Mesenchymal stem cell (in vitro differentiated cells and primary cell): ENCODE measurements at regions not wholly inside any gene's neighbourhood (a gene's known extent, or its start where the extent isn't known, plus 50 kb on each side); places are given as distances from the start of the nearest gene placed in this dataset.

Source experiments
- DNase-seq: peaks from one replicate; pipeline ENCODE4 v3.0.0-alpha.2; 2013
- H2AFZ ChIP-seq: one replicate; pipeline ENCODE4 v1.6.1; 2013; ENCODE audit warnings: low read depth, mild to moderate bottlenecking, control low read depth, inconsistent platforms, low read length, moderate library complexity
- H2AK5ac ChIP-seq: 2 replicates; pipeline ENCODE4 v1.6.1; 2013; ENCODE audit warnings: low read length, moderate library complexity, mild to moderate bottlenecking, inconsistent platforms; ENCODE audit not compliant: severe bottlenecking
- H2BK120ac ChIP-seq: one replicate; pipeline ENCODE4 v1.6.1; 2013; ENCODE audit warnings: low read depth, mild to moderate bottlenecking, inconsistent platforms, low read length, moderate library complexity
- H2BK12ac ChIP-seq, 2 experiments: one replicate each; pipeline ENCODE4 v1.6.1; 2013; ENCODE audit warnings: inconsistent platforms in 2 of 2, low read length in 2 of 2, mild to moderate bottlenecking in 2 of 2, moderate library complexity in 2 of 2, control low read depth in 1 of 2
- H2BK15ac ChIP-seq: one replicate; pipeline ENCODE4 v1.6.1; 2013; ENCODE audit warnings: mild to moderate bottlenecking, low read depth, inconsistent platforms; ENCODE audit not compliant: poor library complexity, severe bottlenecking
- H2BK5ac ChIP-seq: 2 replicates; pipeline ENCODE4 v1.6.1; 2013; ENCODE audit warnings: low read depth, mild to moderate bottlenecking, low read length, control low read depth, inconsistent platforms; ENCODE audit not compliant: poor library complexity, severe bottlenecking
- H3K14ac ChIP-seq, 2 experiments: one replicate each; pipeline ENCODE4 v1.6.1; 2013; ENCODE audit warnings: inconsistent platforms in 2 of 2, low read length in 2 of 2, control low read depth in 1 of 2, mild to moderate bottlenecking in 1 of 2, moderate library complexity in 1 of 2
- H3K18ac ChIP-seq, 2 experiments: one replicate each; pipeline ENCODE4 v1.6.1; 2013; ENCODE audit warnings: inconsistent platforms in 2 of 2, low read length in 2 of 2, control low read depth in 1 of 2, low read depth in 1 of 2, mild to moderate bottlenecking in 1 of 2
- H3K23ac ChIP-seq, 2 experiments: one replicate each; pipeline ENCODE4 v1.6.1; 2013; ENCODE audit warnings: inconsistent platforms in 2 of 2, low read length in 2 of 2, mild to moderate bottlenecking in 2 of 2, moderate library complexity in 2 of 2, control low read depth in 1 of 2
- H3K27ac ChIP-seq: 2 replicates; pipeline ENCODE4 v1.5.1; 2013; ENCODE audit warnings: mild to moderate bottlenecking, moderate library complexity, low read length, control low read depth, inconsistent platforms; ENCODE audit not compliant: poor library complexity, severe bottlenecking
- H3K27me3 ChIP-seq, 2 experiments: 2 replicates each; pipeline versions ENCODE4 v1.6.1 to v1.7.0; 2013; ENCODE audit warnings: low read length in 2 of 2, mild to moderate bottlenecking in 2 of 2, moderate library complexity in 2 of 2, control low read depth in 1 of 2, inconsistent platforms in 1 of 2; ENCODE audit not compliant: control insufficient read depth in 1 of 2, insufficient read depth in 1 of 2
- H3K36me3 ChIP-seq, 2 experiments: 2 replicates each; pipeline versions ENCODE4 v1.6.1 to v1.7.0; 2013; ENCODE audit warnings: low read length in 2 of 2, control low read depth in 1 of 2, inconsistent platforms in 1 of 2, low read depth in 1 of 2, mild to moderate bottlenecking in 1 of 2; ENCODE audit not compliant: insufficient read depth in 2 of 2, control insufficient read depth in 1 of 2
- H3K4ac ChIP-seq, 2 experiments: one replicate each; pipeline ENCODE4 v1.6.1; 2013; ENCODE audit warnings: inconsistent platforms in 2 of 2, low read length in 2 of 2, mild to moderate bottlenecking in 2 of 2, moderate library complexity in 2 of 2, control low read depth in 1 of 2, low read depth in 1 of 2
- H3K4me1 ChIP-seq: 2 replicates; pipeline ENCODE4 v1.6.1; 2013; ENCODE audit warnings: low read depth, low read length, control low read depth; ENCODE audit not compliant: control insufficient read depth, insufficient read depth
- H3K4me2 ChIP-seq: 2 replicates; pipeline ENCODE4 v1.6.1; 2013; ENCODE audit warnings: low read length, mild to moderate bottlenecking, inconsistent platforms; ENCODE audit not compliant: poor library complexity, severe bottlenecking
- H3K4me3 ChIP-seq, 2 experiments: 2 replicates each; pipeline versions ENCODE4 v1.5.1 to v1.7.0; 2013; ENCODE audit warnings: low read length in 2 of 2, mild to moderate bottlenecking in 2 of 2, control low read depth in 1 of 2, low read depth in 1 of 2; ENCODE audit not compliant: insufficient read depth in 1 of 2
- H3K79me1 ChIP-seq: replicated peaks from 2 replicates; pipeline ENCODE4 v1.6.1; 2013; ENCODE audit warnings: mild to moderate bottlenecking, control low read depth, low read length, inconsistent platforms; ENCODE audit not compliant: poor library complexity, severe bottlenecking
- H3K9ac ChIP-seq: 2 replicates; pipeline ENCODE4 v1.7.0; 2013; ENCODE audit warnings: mild to moderate bottlenecking, low read length, moderate library complexity
- H3K9me3 ChIP-seq: 2 replicates; pipeline ENCODE4 v1.7.0; 2013; ENCODE audit warnings: mild to moderate bottlenecking, low read length; ENCODE audit not compliant: control insufficient read depth
- H4K8ac ChIP-seq: one replicate; pipeline ENCODE4 v1.6.1; 2013; ENCODE audit warnings: inconsistent platforms, mild to moderate bottlenecking, low read length, moderate library complexity
- H4K91ac ChIP-seq: one replicate; pipeline ENCODE4 v1.6.1; 2013; ENCODE audit warnings: mild to moderate bottlenecking, low read length, inconsistent platforms
- WGBS: methylation state at CpG from one replicate; pipeline ENCODE4 v1.1.7; 2013; ENCODE audit warnings: mixed read lengths; 5-methylcytosine and 5-hydroxymethylcytosine counted together

- Histone ChIP-seq H3K4me3 (no peak overlapping the region), H4K8ac (no peak overlapping the region), H3K9ac (no peak overlapping the region), H3K27me3 (no peaks in the 10 kb centered on the region), H3K9me3 (no peaks in the 10 kb centered on the region), H3K14ac (no peak overlapping the region), H3K18ac (no peak overlapping the region), H2BK12ac (no peak overlapping the region), H3K4me1 (peaks cover 12% of the 10 kb centered on the region), H2AFZ (no peak overlapping the region), H4K91ac (no peak overlapping the region), H3K36me3 (no peaks in the 10 kb centered on the region), H3K27ac (no peak overlapping the region), H2BK15ac (no peak overlapping the region), H2BK120ac (no peak overlapping the region), H2BK5ac (no peak overlapping the region), H2AK5ac (no peak overlapping the region), H3K23ac (no peak overlapping the region), H3K79me1 (no peaks in the 10 kb centered on the region), H3K4ac (no peak overlapping the region), H3K4me2 (no peak overlapping the region)
- no peak for DNase-seq
- WGBS: 75% methylated on average over 8 of the region's 8 CpGs
Observed at GRCh38 chr2:238640486-238640885, 207.4 kb upstream of the TWIST2 start.

- H4K91ac ChIP-seq: peak overlapping the region; percentile 39
- H3K4me3 ChIP-seq: no peak overlapping the region
- no peaks in the 10 kb centered on the region for H3K79me1 ChIP-seq
- H4K8ac ChIP-seq: no peak overlapping the region
- no peak overlapping the region for H3K9ac ChIP-seq
- H3K9me3 ChIP-seq: no peaks in the 10 kb centered on the region
- peak overlapping the region in 1 of 2 experiments; percentile 21 for H3K18ac ChIP-seq
- no peak overlapping the region for H3K4ac ChIP-seq
- no peak overlapping the region for H3K14ac ChIP-seq
- WGBS: 90% methylated on average over 10 of the region's 12 CpGs
- H3K4me1 ChIP-seq: peaks cover 9% of the 10 kb centered on the region
- H2BK15ac ChIP-seq: no peak overlapping the region
- no peak overlapping the region for H2BK120ac ChIP-seq
- no peak overlapping the region for H2AFZ ChIP-seq
- no peaks in the 10 kb centered on the region for H3K36me3 ChIP-seq
- DNase-seq: no peak
- no peaks in the 10 kb centered on the region for H3K27me3 ChIP-seq
- H3K4me2 ChIP-seq: no peak overlapping the region
- H2BK5ac ChIP-seq: no peak overlapping the region
- no peak overlapping the region for H2AK5ac ChIP-seq
- peak overlapping the region in 1 of 2 experiments; percentile 34 for H2BK12ac ChIP-seq
- H3K23ac ChIP-seq: no peak overlapping the region
- no peak overlapping the region for H3K27ac ChIP-seq
Observed at GRCh38 chr2:238642973-238643372, 204.9 kb upstream of the TWIST2 start.

- no peaks in the 10 kb centered on the region for H3K36me3 ChIP-seq
- no peak overlapping the region for H3K27ac ChIP-seq
- H3K18ac ChIP-seq: peak overlapping the region in 1 of 2 experiments; percentile 28
- H3K4me2 ChIP-seq: no peak overlapping the region
- H3K4ac ChIP-seq: no peak overlapping the region
- H2AK5ac ChIP-seq: no peak overlapping the region
- no peaks in the 10 kb centered on the region for H3K27me3 ChIP-seq
- peak overlapping the region in 1 of 2 experiments; percentile 36 for H3K4me3 ChIP-seq
- no peak overlapping the region for H2AFZ ChIP-seq
- no peak overlapping the region for H3K23ac ChIP-seq
- peak overlapping the region; percentile 74 for H3K9ac ChIP-seq
- no peak overlapping the region for H4K8ac ChIP-seq
- H3K4me1 ChIP-seq: peaks cover 9% of the 10 kb centered on the region
- H2BK12ac ChIP-seq: peak overlapping the region; percentile 10 to 21
- H2BK15ac ChIP-seq: no peak overlapping the region
- H3K79me1 ChIP-seq: no peaks in the 10 kb centered on the region
- DNase-seq: no peak
- no peak overlapping the region for H2BK120ac ChIP-seq
- no peak overlapping the region for H3K14ac ChIP-seq
- no peak overlapping the region for H2BK5ac ChIP-seq
- 80% methylated on average over 5 of the region's 5 CpGs for WGBS
- no peak overlapping the region for H4K91ac ChIP-seq
- no peaks in the 10 kb centered on the region for H3K9me3 ChIP-seq
Observed at GRCh38 chr2:238643400-238643907, 204.4 kb upstream of the TWIST2 start.

GRCh38 chr2:238644095-238645081 is 203.5 kb upstream of the TWIST2 start:
- no peak overlapping the region for H3K4ac ChIP-seq
- peak overlapping the region; percentile 60 to 70 for H3K18ac ChIP-seq
- H3K79me1 ChIP-seq: no peaks in the 10 kb centered on the region
- peak overlapping the region; percentile 64 for H4K8ac ChIP-seq
- H2BK12ac ChIP-seq: peak overlapping the region; percentile 21 to 37
- peak overlapping the region in 1 of 2 experiments; percentile 36 for H3K4me3 ChIP-seq
- H3K14ac ChIP-seq: no peak overlapping the region
- H3K36me3 ChIP-seq: no peaks in the 10 kb centered on the region
- no peak overlapping the region for H3K23ac ChIP-seq
- no peaks in the 10 kb centered on the region for H3K27me3 ChIP-seq
- H2BK15ac ChIP-seq: no peak overlapping the region
- H3K27ac ChIP-seq: peak overlapping the region; percentile 20
- H2BK120ac ChIP-seq: no peak overlapping the region
- H3K9me3 ChIP-seq: no peaks in the 10 kb centered on the region
- peak overlapping the region; percentile 74 for H3K9ac ChIP-seq
- no peak overlapping the region for H3K4me2 ChIP-seq
- H3K4me1 ChIP-seq: peaks cover 9% of the 10 kb centered on the region
- WGBS: 34% methylated on average over 10 of the region's 11 CpGs
- H2AFZ ChIP-seq: no peak overlapping the region
- no peak overlapping the region for H2AK5ac ChIP-seq
- H4K91ac ChIP-seq: peak overlapping the region; percentile 25
- DNase-seq: peak; percentile 91
- no peak overlapping the region for H2BK5ac ChIP-seq
